Stomach (tissue), 4 donors: ENCODE measurements at regions not wholly inside any gene's neighbourhood (a gene's known extent, or its start where the extent isn't known, plus 50 kb on each side); places are given as distances from the start of the nearest gene placed in this dataset.

Experiments
- EP300 ChIP-seq: sonication (generic); formaldehyde crosslinking; IDR thresholded peaks from one replicate; pipeline ENCODE4 v1.6.1; 2017; ENCODE audit warnings: antibody characterized with exemption
- POLR2A ChIP-seq, 4 donors: fragments of 450-650 bp; IDR thresholded peaks; one replicate each; pipeline ENCODE4 v1.6.1; 2016; ENCODE audit warnings: antibody characterized with exemption in 4 of 4, control low read depth in 2 of 4, mild to moderate bottlenecking in 1 of 4, moderate library complexity in 1 of 4
- POLR2AphosphoS5 ChIP-seq, 3 donors: sonication (generic); formaldehyde crosslinking; IDR thresholded peaks; one replicate each; pipeline ENCODE4 v1.6.1; 2016; ENCODE audit warnings: antibody characterized with exemption in 3 of 3
- TF ChIP-seq, protein P1 (sequence below), 7 experiments: fragments of 450-650 bp in 4 of 7; fragments of 200-600 bp in 3 of 7; sonication (generic) in 3 of 7; IDR thresholded peaks; one replicate each; pipeline ENCODE4 v1.5.1; 2016 to 2019; ENCODE audit warnings: antibody characterized with exemption in 7 of 7, control low read depth in 2 of 7, mild to moderate bottlenecking in 1 of 7

DNA sequence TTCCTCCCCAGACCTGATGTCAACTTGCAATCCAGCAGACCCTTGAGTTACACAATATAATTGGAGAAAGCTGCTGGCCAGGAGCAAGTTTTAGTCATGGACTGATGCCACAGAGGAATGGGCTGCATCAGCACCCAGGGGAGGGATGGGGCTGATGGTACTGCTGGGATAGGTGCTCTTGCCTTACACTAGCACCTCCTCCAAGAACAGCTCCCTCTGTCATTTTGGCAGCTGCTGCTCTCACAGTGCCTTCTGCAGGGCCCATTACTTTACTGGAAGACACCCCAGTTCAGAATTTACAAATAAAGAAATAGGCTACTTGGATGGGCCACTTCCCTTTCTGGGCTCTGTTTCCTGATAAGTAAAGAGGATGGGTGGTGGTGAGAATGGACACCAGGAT lies 85.3 kb upstream of the RORA start:
- TF ChIP-seq EP300: no peak
- TF ChIP-seq, protein P1, sequence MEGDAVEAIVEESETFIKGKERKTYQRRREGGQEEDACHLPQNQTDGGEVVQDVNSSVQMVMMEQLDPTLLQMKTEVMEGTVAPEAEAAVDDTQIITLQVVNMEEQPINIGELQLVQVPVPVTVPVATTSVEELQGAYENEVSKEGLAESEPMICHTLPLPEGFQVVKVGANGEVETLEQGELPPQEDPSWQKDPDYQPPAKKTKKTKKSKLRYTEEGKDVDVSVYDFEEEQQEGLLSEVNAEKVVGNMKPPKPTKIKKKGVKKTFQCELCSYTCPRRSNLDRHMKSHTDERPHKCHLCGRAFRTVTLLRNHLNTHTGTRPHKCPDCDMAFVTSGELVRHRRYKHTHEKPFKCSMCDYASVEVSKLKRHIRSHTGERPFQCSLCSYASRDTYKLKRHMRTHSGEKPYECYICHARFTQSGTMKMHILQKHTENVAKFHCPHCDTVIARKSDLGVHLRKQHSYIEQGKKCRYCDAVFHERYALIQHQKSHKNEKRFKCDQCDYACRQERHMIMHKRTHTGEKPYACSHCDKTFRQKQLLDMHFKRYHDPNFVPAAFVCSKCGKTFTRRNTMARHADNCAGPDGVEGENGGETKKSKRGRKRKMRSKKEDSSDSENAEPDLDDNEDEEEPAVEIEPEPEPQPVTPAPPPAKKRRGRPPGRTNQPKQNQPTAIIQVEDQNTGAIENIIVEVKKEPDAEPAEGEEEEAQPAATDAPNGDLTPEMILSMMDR (IDR thresholded peaks at IDR 0.05): no peak
- no peak for TF ChIP-seq POLR2AphosphoS5 (IDR thresholded peaks at IDR 0.05)
- no peak for TF ChIP-seq POLR2A (IDR thresholded peaks at IDR 0.05)
